Keratinocyte (primary cell): ENCODE measurements at regions not wholly inside any gene's neighbourhood (a gene's known extent, or its start where the extent isn't known, plus 50 kb on each side); places are given as distances from the start of the nearest gene placed in this dataset.

Experiments
- DNase-seq: peaks from one replicate; pipeline ENCODE4 v3.0.0-alpha.2; 2011; ENCODE audit warnings: low read depth, missing footprints, low spot score
- FAIRE-seq: peaks from 2 replicates; lab custom pipeline; 2011; peaks lifted over from hg19 to GRCh38; lab: Jason Lieb, UNC
- H2AFZ ChIP-seq: 2 replicates; pipeline ENCODE4 v1.6.0; 2012; ENCODE audit warnings: low read length, control low read depth, inconsistent platforms; ENCODE audit not compliant: control insufficient read depth
- H3K27ac ChIP-seq: 2 replicates; pipeline ENCODE4 v1.5.1; 2011; ENCODE audit warnings: low read length; ENCODE audit not compliant: control insufficient read depth, insufficient read depth
- H3K27me3 ChIP-seq: 3 replicates; pipeline ENCODE4 v1.6.0; 2011; ENCODE audit warnings: low read length; ENCODE audit not compliant: control insufficient read depth, insufficient read depth; ENCODE audit errors: extremely low read depth
- H3K36me3 ChIP-seq, 2 experiments: 2 replicates in 1 of 2; 3 replicates in 1 of 2; pipeline ENCODE4 v1.5.1; 2011; ENCODE audit warnings: low read length in 2 of 2, mild to moderate bottlenecking in 1 of 2; ENCODE audit not compliant: control insufficient read depth in 2 of 2, insufficient read depth in 2 of 2; ENCODE audit errors: extremely low read depth in 1 of 2
- H3K4me1 ChIP-seq: 3 replicates; pipeline ENCODE4 v1.5.1; 2011; ENCODE audit warnings: low read length; ENCODE audit not compliant: control insufficient read depth, insufficient read depth; ENCODE audit errors: extremely low read depth
- H3K4me2 ChIP-seq: 3 replicates; pipeline ENCODE4 v1.6.0; 2011; ENCODE audit warnings: low read depth, low read length; ENCODE audit not compliant: control insufficient read depth, insufficient read depth; ENCODE audit errors: extremely low read depth
- H3K4me3 ChIP-seq, 3 experiments: fragments of 200-600 bp in 1 of 3; sonication (generic) in 1 of 3; 2 replicates in 2 of 3; 3 replicates in 1 of 3; pipeline ENCODE4 v1.5.1; 2011 to 2016; ENCODE audit warnings: low read length in 3 of 3, mild to moderate bottlenecking in 3 of 3, control low read depth in 2 of 3, inconsistent platforms in 1 of 3, low read depth in 1 of 3, mixed read lengths in 1 of 3, mixed run types in 1 of 3, moderate library complexity in 1 of 3; ENCODE audit not compliant: control insufficient read depth in 2 of 3, insufficient read depth in 2 of 3; ENCODE audit errors: extremely low read depth in 1 of 3
- H3K79me2 ChIP-seq: 2 replicates; pipeline ENCODE4 v1.6.0; 2012; ENCODE audit warnings: low read length; ENCODE audit not compliant: control insufficient read depth, insufficient read depth
- H3K9ac ChIP-seq: 3 replicates; pipeline ENCODE4 v1.6.0; 2011; ENCODE audit warnings: low read length; ENCODE audit not compliant: control insufficient read depth, insufficient read depth; ENCODE audit errors: extremely low read depth
- H3K9me1 ChIP-seq: 3 replicates; pipeline ENCODE4 v1.6.0; 2011; ENCODE audit warnings: low read length; ENCODE audit not compliant: control insufficient read depth, insufficient read depth; ENCODE audit errors: extremely low read depth
- H3K9me3 ChIP-seq: 2 replicates; pipeline ENCODE4 v1.5.1; 2012; ENCODE audit warnings: low read depth, low read length; ENCODE audit not compliant: control insufficient read depth
- H4K20me1 ChIP-seq: 3 replicates; pipeline ENCODE4 v1.6.0; 2011; ENCODE audit warnings: low read length; ENCODE audit not compliant: control insufficient read depth, insufficient read depth; ENCODE audit errors: extremely low read depth
- CTCF ChIP-seq, 3 experiments: IDR thresholded peaks in 1 of 3; conservative IDR thresholded peaks in 1 of 3; optimal IDR thresholded peaks in 1 of 3; 2 replicates in 2 of 3; 3 replicates in 1 of 3; pipeline versions ENCODE3 to v1.5.1; 2011; ENCODE audit warnings: low read length in 3 of 3, mild to moderate bottlenecking in 3 of 3, moderate library complexity in 2 of 3, control low read depth in 1 of 3, inconsistent platforms in 1 of 3; ENCODE audit not compliant: insufficient read depth in 2 of 3; ENCODE audit errors: extremely low read depth in 1 of 3
- EZH2 ChIP-seq: IDR thresholded peaks from one replicate; pipeline ENCODE4 v1.6.1; 2012; ENCODE audit warnings: inconsistent platforms, mild to moderate bottlenecking, low read length, moderate library complexity
- dilution Hi-C: fragments of 300-500 bp; cut with MboI; formaldehyde crosslinking; loops from one replicate; pipeline ENCODE4 v1.7.0; 2020; ENCODE audit warnings: low sequenced_read_pairs; ENCODE audit not compliant: extremely low pct_ligation_motif_present

- H3K4me2 ChIP-seq = no peak overlapping the region
- H3K36me3 ChIP-seq = no peaks in the 10 kb centered on the region
- TF ChIP-seq CTCF (optimal IDR thresholded peaks at IDR 0.05 in 1 of 3, IDR thresholded peaks at IDR 0.05 in 1 of 3, conservative IDR thresholded peaks at IDR 0.05 in 1 of 3; ENCODE audit: extremely low read depth in 1 of 3, insufficient read depth in 2 of 3, low read length in 3 of 3) (no peak), EZH2 (no peak)
- no peaks in the 10 kb centered on the region for H3K4me1 ChIP-seq
- no peaks in the 10 kb centered on the region for H3K27me3 ChIP-seq
- no peak overlapping the region for H2AFZ ChIP-seq
- no peak overlapping the region for H3K9ac ChIP-seq
- H3K4me3 ChIP-seq = no peak overlapping the region
- dilution Hi-C loops = no loop called here
- no peaks in the 10 kb centered on the region for H3K9me1 ChIP-seq
- no peaks in the 10 kb centered on the region for H4K20me1 ChIP-seq
- DNase-seq (no peak), FAIRE-seq (no peak)
- H3K27ac ChIP-seq = no peak overlapping the region
- H3K9me3 ChIP-seq = no peaks in the 10 kb centered on the region
- H3K79me2 ChIP-seq = no peaks in the 10 kb centered on the region
These were observed 293.9 kb downstream of the BRINP2 start for GRCh38 chr1:177464686-177465085.

GRCh38 chr1:177451191-177451590 is 280.4 kb downstream of the BRINP2 start:
- Histone ChIP-seq H3K27me3 (no peaks in the 10 kb centered on the region), H3K9me3 (no peaks in the 10 kb centered on the region), H3K4me3 (no peak overlapping the region), H3K9me1 (no peaks in the 10 kb centered on the region), H4K20me1 (no peaks in the 10 kb centered on the region), H3K79me2 (no peaks in the 10 kb centered on the region), H3K27ac (no peak overlapping the region), H3K4me1 (no peaks in the 10 kb centered on the region), H3K4me2 (no peak overlapping the region), H3K36me3 (no peaks in the 10 kb centered on the region), H3K9ac (no peak overlapping the region), H2AFZ (no peak overlapping the region)
- TF ChIP-seq EZH2 = no peak
- peak in 1 of 3 experiments; percentile 16 for TF ChIP-seq CTCF (optimal IDR thresholded peaks at IDR 0.05 in 1 of 3, IDR thresholded peaks at IDR 0.05 in 1 of 3, conservative IDR thresholded peaks at IDR 0.05 in 1 of 3; ENCODE audit: extremely low read depth in 1 of 3, insufficient read depth in 2 of 3, low read length in 3 of 3)
- FAIRE-seq (no peak), DNase-seq (no peak)
- dilution Hi-C loops = no loop called here
